HG02763 (cell line): ENCODE measurements at regions not wholly inside any gene's neighbourhood (a gene's known extent, or its start where the extent isn't known, plus 50 kb on each side); places are given as distances from the start of the nearest gene placed in this dataset.

Experiments
- ATAC-seq: cut with Tn5 transposase; IDR thresholded peaks from one replicate; pipeline ENCODE4 v1.9.1; 2021; ENCODE audit warnings: mild to moderate bottlenecking, moderate library complexity; ENCODE audit not compliant: unreplicated experiment

DNA sequence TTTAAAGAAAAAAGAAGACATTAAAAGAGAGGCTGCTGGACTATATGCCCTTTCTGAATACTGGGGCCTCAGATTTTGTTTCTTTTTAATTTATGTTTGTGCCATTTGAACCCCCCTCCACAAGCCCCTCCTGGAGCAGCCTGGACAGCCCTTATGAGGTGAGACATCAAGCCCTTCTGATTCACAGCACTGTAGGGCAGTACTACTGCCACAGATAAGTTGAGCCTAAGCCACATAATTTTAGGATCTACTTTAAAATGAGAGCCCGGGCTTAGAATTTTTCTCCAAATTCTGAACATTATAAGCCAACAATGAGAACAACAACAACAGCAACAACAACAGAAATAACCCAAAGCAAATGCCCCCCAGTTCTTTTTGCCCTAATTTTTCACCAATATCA, 256.9 kb upstream of the SALL1 start:
- ATAC-seq, result no peak

GRCh38 chr16:51407199-51407598, 256.1 kb upstream of the SALL1 start:
- peak; percentile 54 for ATAC-seq

- ATAC-seq, result no peak
Measured at GRCh38 chr16:51405361-51405760, 254.3 kb upstream of the SALL1 start.

DNA sequence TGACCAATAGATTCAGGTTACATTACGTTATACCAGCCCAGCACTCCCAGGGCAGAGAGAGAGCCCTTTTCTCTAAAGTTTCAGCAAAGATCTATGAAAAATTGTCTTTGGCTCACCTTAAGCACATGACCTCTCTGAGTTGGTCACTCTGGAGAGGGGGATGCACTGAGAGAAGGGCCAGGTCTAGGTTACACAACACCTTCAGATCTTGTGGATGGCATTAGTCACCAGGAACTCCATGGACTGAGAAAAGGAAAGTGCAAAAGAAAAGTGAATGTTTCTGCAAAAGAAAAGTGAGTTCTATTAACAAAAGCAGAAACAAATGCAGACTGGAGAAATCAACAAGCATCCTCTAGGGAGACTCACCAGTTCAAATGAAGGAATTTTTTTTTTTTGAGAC, 253.3 kb upstream of the SALL1 start:
- ATAC-seq, result no peak

DNA sequence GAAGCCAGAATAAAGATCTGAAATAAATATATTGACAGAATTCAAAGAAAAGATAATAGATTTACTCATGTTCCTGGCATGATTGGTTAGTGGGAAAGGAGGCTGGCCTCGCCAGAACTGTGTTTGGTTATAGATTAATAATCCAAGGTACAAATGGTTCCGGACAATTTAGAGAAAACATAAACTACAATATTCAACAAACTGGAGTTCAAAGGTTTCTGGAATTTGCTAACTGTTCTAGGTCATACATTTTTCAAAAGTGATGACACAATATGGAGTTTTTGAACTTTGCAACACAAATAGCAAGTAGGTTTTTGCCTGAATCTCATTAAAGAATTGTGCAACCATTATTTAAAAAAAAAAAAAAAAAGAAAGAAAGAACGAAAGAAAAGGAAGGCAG, 251.7 kb upstream of the SALL1 start:
- ATAC-seq, result no peak

DNA sequence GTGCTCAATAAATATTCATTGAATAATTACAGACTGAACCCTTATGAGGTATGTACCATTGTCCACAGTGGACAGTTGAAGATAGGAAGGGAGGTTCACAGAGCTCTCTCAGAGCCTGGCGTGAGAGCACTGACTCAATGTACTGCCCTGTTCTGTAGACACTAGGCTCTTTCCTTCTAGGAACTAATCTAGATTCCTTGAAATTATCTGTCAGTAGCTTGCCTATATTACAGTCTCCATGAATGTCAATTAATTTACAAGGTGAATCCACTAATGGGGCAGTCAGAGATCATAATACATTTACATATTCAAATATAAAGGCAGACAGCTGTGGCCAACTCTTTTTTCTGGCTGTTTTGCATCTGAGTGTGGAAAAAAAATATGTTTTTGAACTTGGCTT, 251.2 kb upstream of the SALL1 start:
- ATAC-seq, result no peak

DNA sequence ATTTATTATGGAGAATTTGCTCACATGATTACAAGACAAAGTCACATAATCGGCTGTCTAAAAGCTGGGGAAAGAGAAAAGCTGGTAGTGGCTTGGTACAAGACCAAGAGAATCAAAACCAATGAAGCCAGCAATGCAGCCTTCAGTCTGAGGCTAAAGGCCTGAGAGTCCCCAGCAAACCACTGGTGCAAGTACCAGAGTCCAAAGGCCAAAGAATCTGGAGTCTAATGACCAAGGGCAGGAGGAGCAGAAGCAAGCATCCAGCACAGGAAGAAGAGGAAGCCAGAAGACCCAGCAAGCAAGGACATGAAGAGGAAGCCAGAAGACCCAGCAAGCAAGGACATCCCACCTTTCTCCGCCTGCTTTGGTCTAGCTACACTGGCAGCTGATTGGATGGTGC, 250.6 kb upstream of the SALL1 start:
- no peak for ATAC-seq

GRCh38 chr16:51399908-51400670, 249.0 kb upstream of the SALL1 start:
- no peak for ATAC-seq

- ATAC-seq, result no peak
Measured at GRCh38 chr16:51394421-51394820, 243.4 kb upstream of the SALL1 start.

DNA sequence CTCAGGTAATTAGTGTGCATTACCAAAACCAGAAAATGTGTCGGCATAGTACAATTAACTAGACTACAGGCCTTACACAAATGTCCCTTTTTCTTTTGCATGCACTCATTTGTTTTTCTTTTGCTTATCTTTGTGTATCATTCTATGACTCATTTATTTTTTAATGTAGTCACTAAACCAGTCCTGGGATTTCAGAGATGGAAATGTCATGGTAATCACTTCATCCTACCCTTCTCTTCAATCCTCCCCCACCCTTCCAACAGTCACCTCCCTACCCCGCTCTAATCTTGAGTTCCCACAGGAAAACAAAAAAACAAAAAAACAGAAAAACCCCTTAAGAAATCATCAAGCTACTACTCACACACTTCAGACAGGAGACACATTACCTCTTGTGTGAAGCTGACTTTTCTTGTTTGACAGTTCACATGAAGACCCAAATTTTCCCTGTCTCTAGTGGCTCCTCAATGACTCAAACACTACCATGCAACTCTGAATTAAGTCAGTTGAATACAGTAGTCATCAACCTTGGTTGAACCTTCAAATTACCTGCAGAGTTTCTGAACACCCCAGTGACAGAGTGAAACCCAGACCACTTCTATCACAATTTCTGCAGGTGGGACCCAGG, 242.4 kb upstream of the SALL1 start:
- no peak for ATAC-seq

GRCh38 chr16:51392521-51393187, 241.6 kb upstream of the SALL1 start:
- no peak for ATAC-seq

GRCh38 chr16:51391798-51392511, 240.9 kb upstream of the SALL1 start:
- no peak for ATAC-seq

- ATAC-seq, result no peak
Measured at GRCh38 chr16:51390877-51391276, 239.8 kb upstream of the SALL1 start.

DNA sequence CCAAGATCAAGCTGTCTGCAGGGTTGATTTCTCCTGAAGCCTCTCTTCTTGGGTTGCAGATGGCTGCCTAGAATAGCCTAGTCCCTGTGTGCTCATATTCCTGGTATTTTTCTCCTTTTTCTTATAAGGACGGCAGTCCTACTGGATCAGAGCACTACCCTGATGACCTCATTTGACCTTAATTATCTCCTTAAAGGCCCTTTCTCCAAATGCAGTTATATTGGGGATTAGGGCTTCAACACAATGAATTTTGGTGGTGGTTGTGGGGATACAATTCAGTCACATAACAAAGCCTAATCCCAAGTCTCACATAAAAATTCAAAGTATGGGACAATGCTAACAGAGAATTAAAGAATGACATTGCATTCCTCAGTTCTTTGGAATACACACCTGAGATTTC, 238.8 kb upstream of the SALL1 start:
- no peak for ATAC-seq

GRCh38 chr16:51388516-51388951, 237.5 kb upstream of the SALL1 start:
- no peak for ATAC-seq

DNA sequence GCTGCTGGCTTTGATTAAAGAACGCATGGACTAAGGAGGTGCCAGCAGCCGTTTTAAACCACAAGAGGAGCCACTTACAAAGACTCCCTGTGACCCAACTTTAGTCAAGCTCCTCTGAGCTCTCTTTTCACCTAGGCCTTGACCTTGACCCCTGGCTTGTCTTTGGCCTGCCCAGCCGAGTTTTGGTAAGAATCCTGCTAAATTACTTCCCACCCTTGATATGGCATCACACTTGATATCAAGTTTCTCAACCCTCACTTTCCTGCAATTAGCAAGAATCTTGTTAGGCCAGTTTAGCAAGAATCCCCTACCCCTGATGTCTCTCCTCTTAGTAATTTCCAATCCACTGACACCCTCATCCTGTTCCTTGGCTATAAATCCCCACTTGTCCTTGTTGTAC, 232.8 kb upstream of the SALL1 start:
- ATAC-seq, result no peak

GRCh38 chr16:51382940-51383339, 231.9 kb upstream of the SALL1 start:
- no peak for ATAC-seq

DNA sequence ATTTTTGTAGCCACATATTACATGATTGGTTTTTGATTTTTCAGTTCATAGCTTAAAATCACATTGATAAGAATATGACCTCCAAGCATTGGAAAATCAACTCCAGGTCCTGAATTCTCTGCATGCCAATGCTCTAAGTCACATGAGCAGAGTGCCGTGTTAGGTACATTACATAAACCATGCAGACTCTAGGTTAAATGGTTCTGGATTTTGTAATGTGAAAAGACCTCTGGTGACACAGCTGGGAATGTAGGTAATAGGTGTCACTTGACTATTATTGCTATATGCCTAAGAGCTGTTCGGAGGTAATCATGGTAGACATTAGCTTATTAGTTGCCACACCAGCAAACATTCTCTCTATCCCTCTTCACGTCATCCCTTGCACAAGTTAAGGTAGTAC, 231.1 kb upstream of the SALL1 start:
- no peak for ATAC-seq

- no peak for ATAC-seq
Measured at GRCh38 chr16:51376080-51376479, 225.0 kb upstream of the SALL1 start.

- ATAC-seq, result no peak
Measured at GRCh38 chr16:51374790-51375189, 223.7 kb upstream of the SALL1 start.

DNA sequence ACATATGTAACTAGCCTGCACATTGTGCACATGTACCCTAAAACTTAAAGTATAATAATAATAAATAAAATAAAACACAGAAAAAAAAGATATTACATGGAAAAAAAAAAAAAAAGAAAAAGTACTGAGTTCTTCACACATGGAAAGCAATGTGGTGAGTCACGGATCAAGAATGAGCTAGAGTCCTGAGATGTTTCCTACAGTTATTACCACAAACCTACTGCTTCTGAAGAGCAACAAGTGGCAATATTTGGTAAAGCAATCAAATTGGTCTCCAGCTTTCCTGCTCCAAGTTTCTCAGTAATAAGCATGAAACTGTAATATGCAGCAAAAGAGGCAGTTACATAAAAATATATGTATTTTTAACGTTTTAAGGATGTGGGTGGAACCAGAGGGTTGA, 223.3 kb upstream of the SALL1 start:
- ATAC-seq, result no peak

GRCh38 chr16:51365715-51366114, 214.6 kb upstream of the SALL1 start:
- ATAC-seq, result no peak
